Colonic mucosa (tissue), 4 donors: ENCODE measurements at regions not wholly inside any gene's neighbourhood (a gene's known extent, or its start where the extent isn't known, plus 50 kb on each side); places are given as distances from the start of the nearest gene placed in this dataset.

Experiments used
- DNase-seq: peaks from one replicate; pipeline ENCODE4 v3.0.0-alpha.2; 2020
- H3K27ac ChIP-seq: fragments of 200-600 bp; one replicate; pipeline ENCODE4 v1.8.0; 2021
- H3K27me3 ChIP-seq: fragments of 200-600 bp; one replicate; pipeline ENCODE4 v1.8.0; 2021
- H3K36me3 ChIP-seq: fragments of 200-600 bp; one replicate; pipeline ENCODE4 v1.8.0; 2021
- H3K4me1 ChIP-seq: fragments of 200-600 bp; one replicate; pipeline ENCODE4 v1.8.0; 2021; ENCODE audit warnings: mild to moderate bottlenecking
- H3K4me3 ChIP-seq: fragments of 200-600 bp; one replicate; pipeline ENCODE4 v1.8.0; 2021
- H3K9ac ChIP-seq, 2 donors: one replicate each; pipeline ENCODE4 v1.7.0; 2013; ENCODE audit warnings: control low read depth in 2 of 2, low read depth in 2 of 2, low read length in 2 of 2
- H3K9me3 ChIP-seq: fragments of 200-600 bp; one replicate; pipeline ENCODE4 v1.8.0; 2021
- intact Hi-C: fragments of 100-400 bp; cut with DNase I; formaldehyde crosslinking; loops from one replicate; pipeline ENCODE4 v1.14.1; 2022
- TF ChIP-seq, protein P1 (sequence below): fragments of 200-600 bp; IDR thresholded peaks from one replicate; pipeline ENCODE4 v1.8.0; 2022; ENCODE audit warnings: antibody characterized with exemption, mild to moderate bottlenecking
- donor health status: healthy.
- donor health status: DM: no; HTN: no; CAD: no.
- donor health status: DM: no; HTN: no; CAD: no.

DNA sequence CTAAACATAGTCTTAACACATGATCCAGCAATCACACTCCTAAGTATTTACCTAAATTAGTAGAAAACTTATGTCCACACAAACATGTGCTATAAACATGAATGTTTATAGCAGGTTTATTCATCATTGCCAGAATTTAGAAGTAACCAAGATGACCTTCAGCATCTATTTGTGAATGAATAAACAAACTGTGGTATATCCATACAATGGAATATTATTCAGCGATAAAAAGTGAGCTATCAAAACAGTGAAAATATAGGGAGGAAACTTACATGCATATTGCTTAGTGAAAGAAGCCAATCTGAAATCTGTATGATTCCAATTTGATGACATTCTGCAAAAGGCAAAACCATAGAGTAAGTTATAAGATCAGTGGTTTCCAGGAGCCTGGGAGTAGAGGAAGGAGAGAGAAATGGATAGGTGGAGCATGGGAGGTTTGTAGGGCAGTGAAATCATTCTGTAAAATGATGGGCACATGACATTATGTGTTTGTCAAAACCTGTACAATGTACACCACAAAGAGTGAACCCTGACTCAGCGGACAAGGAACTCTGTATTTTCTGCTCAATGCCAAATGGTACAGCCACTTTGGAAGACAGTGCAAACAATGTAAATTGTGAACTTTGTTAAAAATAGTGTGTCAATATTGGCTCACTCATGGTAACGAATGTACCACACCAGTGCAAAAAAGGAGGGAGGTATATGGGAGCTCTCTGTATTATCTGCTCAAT is 61.9 kb upstream of the IGFBP2 start:
- no peaks in the 10 kb centered on the region for H3K4me1 ChIP-seq
- no peaks in the 10 kb centered on the region for H3K27me3 ChIP-seq
- no peak for DNase-seq
- H3K4me3 ChIP-seq = no peak overlapping the region
- intact Hi-C loops = no loop called here
- TF ChIP-seq, protein P1, sequence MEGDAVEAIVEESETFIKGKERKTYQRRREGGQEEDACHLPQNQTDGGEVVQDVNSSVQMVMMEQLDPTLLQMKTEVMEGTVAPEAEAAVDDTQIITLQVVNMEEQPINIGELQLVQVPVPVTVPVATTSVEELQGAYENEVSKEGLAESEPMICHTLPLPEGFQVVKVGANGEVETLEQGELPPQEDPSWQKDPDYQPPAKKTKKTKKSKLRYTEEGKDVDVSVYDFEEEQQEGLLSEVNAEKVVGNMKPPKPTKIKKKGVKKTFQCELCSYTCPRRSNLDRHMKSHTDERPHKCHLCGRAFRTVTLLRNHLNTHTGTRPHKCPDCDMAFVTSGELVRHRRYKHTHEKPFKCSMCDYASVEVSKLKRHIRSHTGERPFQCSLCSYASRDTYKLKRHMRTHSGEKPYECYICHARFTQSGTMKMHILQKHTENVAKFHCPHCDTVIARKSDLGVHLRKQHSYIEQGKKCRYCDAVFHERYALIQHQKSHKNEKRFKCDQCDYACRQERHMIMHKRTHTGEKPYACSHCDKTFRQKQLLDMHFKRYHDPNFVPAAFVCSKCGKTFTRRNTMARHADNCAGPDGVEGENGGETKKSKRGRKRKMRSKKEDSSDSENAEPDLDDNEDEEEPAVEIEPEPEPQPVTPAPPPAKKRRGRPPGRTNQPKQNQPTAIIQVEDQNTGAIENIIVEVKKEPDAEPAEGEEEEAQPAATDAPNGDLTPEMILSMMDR = no peak
- H3K9ac ChIP-seq = no peak overlapping the region
- H3K9me3 ChIP-seq = no peaks in the 10 kb centered on the region
- no peaks in the 10 kb centered on the region for H3K36me3 ChIP-seq
- H3K27ac ChIP-seq = no peak overlapping the region

DNA sequence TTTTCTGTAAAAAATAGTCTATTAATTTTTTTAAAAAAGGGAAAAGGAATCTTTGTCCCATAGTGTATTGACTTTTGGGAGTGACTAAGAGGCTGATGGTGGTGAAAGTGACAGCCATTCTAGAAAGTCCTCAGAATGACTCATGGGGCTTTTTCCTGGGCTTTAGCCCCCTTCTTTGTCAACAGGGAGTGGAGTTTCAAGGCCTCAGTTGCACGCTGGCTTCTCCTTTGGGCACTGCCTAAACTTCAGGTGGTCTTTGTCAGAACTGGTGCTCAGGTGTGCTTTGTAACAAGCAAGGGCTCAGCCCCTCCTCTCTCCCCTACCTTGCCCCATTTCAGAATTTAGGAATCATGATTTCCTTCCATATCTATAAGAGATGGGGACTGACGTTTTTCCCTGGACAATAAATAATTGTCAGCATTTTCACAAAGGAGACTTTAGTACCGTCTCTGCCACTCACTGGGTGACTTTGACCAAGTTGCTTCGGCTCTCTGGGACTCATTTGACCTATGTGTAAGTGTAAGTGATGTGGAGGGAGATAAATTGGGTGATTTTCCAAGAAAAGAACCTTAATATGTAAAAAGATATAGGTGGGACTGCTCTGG is 61.2 kb upstream of the IGFBP2 start:
- no peak for DNase-seq
- no peak overlapping the region for H3K9ac ChIP-seq

DNA sequence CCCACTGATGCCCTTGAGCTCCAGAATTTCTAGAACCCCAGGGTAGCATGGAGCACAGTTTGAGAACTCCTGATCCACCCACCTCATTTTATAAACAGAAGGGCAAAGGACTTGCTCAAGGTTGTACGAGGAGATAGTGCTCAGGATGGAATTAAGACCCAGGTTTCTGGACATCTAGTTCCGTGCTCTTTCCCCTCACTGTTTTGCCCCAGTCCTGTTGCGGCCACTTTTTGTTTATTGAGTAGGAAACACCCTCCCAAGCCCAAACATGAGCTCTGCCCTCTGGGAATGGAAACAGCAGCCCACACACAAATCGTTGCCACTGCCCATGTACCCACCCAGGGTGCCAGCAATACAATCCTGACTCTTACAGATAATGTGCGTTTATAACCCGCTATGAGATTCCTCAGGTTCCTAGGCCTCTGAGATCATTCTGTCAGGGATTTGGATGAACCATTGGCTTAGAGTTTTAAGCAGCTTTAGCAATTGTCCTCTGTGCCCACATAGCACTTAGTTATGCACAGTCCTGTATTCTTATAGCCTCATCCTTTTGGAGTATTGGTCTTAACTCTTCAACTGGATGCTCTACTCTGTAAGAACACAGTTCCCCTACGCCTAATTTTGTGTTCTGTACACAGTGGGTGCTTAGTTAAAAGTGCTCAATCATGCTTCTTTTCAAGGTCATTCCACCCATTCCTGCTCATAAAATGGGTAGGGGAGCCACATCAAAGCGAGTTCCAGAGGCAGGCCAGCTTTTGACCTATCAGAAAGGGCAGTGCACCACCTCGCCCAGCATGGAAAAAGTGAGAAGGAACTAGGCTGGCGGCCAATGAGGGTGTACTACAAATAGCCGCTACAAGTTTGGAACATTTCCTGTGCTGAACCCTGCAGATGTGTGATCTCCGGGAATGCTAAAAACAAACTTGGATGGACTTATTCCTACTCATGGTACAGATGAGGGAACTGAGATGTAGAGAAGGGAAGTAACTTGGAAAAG is 60.3 kb upstream of the IGFBP2 start:
- Histone ChIP-seq H3K36me3 (no peaks in the 10 kb centered on the region), H3K4me1 (no peaks in the 10 kb centered on the region), H3K27ac (no peak overlapping the region), H3K9me3 (no peaks in the 10 kb centered on the region), H3K4me3 (no peak overlapping the region), H3K27me3 (no peaks in the 10 kb centered on the region), H3K9ac (no peak overlapping the region)
- peak; percentile 24 for DNase-seq
- TF ChIP-seq, protein P1 = no peak
- intact Hi-C loops = no loop called here

More for the DNA sequence above, 61.2 kb upstream of the IGFBP2 start:
- TF ChIP-seq, protein P1 = no peak
- intact Hi-C loops = no loop called here
- Histone ChIP-seq H3K27me3 (no peaks in the 10 kb centered on the region), H3K36me3 (no peaks in the 10 kb centered on the region), H3K27ac (no peak overlapping the region), H3K9me3 (no peaks in the 10 kb centered on the region), H3K4me3 (no peak overlapping the region), H3K4me1 (no peaks in the 10 kb centered on the region)

DNA sequence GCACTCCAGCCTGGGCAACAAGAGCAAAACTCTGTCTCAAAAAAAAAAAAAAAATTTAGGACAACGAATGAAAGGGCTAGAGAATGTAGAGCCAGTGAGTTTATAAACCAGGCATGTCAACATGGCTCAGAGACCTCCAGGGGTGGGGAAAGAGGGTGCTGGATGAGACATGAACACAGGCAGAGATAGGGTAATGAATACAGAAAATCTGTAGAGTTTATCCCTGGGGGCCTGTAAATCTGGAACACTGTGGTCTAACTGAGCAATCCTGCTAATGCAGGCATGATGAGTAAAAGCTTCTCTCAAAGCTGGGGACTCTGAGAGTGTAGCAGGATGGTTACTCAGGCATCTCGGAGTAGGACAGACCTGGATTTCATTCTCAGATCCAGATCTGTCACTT is 59.2 kb upstream of the IGFBP2 start:
- H3K27ac ChIP-seq = no peak overlapping the region

DNA sequence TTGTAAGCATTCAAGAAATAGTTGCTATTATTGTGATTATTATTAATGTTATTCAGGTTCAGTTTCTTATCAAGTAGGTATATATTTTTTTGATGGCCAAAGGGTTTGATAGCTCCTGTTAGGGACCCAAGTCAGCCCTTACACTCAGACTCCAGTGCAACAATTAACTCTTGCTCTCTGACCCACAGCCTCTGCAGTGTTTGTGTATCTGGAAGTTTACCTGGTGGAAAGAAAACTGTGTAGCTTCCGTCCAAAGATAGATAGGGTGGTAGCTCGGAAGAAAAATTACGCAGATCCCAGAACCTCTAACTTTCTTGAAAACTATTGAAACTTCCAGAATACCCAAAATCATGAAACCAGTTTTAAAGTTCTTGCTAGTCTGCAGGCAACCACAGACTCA is 58.6 kb upstream of the IGFBP2 start:
- Histone ChIP-seq H3K9me3 (no peaks in the 10 kb centered on the region), H3K9ac (no peak overlapping the region), H3K27me3 (no peaks in the 10 kb centered on the region), H3K4me3 (no peak overlapping the region), H3K27ac (no peak overlapping the region), H3K36me3 (no peaks in the 10 kb centered on the region), H3K4me1 (no peaks in the 10 kb centered on the region)
- intact Hi-C loops = no loop called here
- TF ChIP-seq, protein P1 = no peak
- no peak for DNase-seq

More for the DNA sequence above, 59.2 kb upstream of the IGFBP2 start:
- Histone ChIP-seq H3K9me3 (no peaks in the 10 kb centered on the region), H3K4me3 (no peak overlapping the region), H3K4me1 (no peaks in the 10 kb centered on the region), H3K36me3 (no peaks in the 10 kb centered on the region), H3K9ac (no peak overlapping the region), H3K27me3 (no peaks in the 10 kb centered on the region)
- intact Hi-C loops = no loop called here
- TF ChIP-seq, protein P1 = no peak
- DNase-seq = no peak
